ENCODE measurements at regions not wholly inside any gene's neighbourhood (a gene's known extent, or its start where the extent isn't known, plus 50 kb on each side); places are given as distances from the start of the nearest gene placed in this dataset.

- TF ChIP-seq POLR2AphosphoS5 (IDR thresholded peaks at IDR 0.05; ENCODE audit: low read depth, low read length) = no peak
- TF ChIP-seq, protein P1, sequence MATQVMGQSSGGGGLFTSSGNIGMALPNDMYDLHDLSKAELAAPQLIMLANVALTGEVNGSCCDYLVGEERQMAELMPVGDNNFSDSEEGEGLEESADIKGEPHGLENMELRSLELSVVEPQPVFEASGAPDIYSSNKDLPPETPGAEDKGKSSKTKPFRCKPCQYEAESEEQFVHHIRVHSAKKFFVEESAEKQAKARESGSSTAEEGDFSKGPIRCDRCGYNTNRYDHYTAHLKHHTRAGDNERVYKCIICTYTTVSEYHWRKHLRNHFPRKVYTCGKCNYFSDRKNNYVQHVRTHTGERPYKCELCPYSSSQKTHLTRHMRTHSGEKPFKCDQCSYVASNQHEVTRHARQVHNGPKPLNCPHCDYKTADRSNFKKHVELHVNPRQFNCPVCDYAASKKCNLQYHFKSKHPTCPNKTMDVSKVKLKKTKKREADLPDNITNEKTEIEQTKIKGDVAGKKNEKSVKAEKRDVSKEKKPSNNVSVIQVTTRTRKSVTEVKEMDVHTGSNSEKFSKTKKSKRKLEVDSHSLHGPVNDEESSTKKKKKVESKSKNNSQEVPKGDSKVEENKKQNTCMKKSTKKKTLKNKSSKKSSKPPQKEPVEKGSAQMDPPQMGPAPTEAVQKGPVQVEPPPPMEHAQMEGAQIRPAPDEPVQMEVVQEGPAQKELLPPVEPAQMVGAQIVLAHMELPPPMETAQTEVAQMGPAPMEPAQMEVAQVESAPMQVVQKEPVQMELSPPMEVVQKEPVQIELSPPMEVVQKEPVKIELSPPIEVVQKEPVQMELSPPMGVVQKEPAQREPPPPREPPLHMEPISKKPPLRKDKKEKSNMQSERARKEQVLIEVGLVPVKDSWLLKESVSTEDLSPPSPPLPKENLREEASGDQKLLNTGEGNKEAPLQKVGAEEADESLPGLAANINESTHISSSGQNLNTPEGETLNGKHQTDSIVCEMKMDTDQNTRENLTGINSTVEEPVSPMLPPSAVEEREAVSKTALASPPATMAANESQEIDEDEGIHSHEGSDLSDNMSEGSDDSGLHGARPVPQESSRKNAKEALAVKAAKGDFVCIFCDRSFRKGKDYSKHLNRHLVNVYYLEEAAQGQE (IDR thresholded peaks at IDR 0.05; ENCODE audit: insufficient read depth in 1 of 2, low read depth in 2 of 2, low read length in 2 of 2) = no peak
- TF ChIP-seq TAF1 (IDR thresholded peaks at IDR 0.05; ENCODE audit: borderline replicate concordance, insufficient read depth, low read length) = no peak
These were observed 1003.7 kb upstream of the SLIT2 start for GRCh38 chr4:19248023-19248422.

All from PFSK-1 (cell line).